ENCODE measurements at regions not wholly inside any gene's neighbourhood (a gene's known extent, or its start where the extent isn't known, plus 50 kb on each side); places are given as distances from the start of the nearest gene placed in this dataset.

DNA sequence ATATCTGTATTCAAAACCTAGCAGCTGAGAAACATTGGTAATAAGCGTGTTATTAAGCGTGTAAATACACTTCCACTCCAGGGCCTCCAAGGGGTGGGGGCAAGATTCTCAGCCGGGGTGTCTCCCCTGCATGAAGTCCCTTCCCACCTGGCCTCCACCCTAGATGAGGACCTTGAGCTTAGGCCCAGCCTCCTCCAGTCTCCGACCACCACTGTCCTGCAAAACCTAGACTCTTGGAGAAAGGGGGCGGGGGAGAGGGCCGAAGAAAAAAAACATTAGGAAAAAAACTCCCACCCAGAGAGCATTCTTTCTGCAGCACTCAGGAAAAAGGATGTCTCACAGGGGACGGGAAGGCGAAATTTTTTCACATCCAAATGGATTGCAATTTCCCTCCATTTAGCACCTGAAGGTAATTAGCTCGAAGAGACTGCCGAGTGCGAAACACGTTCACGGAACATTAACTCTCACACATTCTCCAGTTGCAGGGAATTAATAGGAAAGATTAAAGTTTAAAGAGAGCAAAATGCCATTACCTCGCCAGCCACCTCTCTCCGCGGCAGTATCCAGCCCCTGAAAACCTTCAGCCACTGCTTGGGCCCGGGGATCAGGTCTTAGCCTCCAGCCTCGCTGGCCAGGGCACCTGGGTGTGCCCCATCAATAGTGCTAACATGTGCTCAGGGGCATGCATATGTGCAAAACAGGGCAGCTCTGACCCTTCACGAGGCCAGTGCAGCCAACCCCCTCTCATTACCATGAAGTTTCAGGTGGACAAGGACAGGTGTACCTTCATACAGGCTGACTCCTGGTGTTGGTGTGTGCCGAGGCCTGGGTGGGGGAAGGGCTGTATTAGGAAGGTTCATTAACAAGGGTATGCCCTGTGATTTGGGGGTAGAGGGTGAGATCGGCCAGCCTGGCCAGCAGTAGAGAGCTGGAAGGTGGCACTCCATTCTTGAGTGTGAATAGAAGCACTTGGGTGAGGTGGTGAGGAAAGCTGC is 77.2 kb downstream of the HIF1AN start:
- no peak for DNase-seq (ENCODE audit: low read depth in 2 of 2)
- TF ChIP-seq, protein P1, sequence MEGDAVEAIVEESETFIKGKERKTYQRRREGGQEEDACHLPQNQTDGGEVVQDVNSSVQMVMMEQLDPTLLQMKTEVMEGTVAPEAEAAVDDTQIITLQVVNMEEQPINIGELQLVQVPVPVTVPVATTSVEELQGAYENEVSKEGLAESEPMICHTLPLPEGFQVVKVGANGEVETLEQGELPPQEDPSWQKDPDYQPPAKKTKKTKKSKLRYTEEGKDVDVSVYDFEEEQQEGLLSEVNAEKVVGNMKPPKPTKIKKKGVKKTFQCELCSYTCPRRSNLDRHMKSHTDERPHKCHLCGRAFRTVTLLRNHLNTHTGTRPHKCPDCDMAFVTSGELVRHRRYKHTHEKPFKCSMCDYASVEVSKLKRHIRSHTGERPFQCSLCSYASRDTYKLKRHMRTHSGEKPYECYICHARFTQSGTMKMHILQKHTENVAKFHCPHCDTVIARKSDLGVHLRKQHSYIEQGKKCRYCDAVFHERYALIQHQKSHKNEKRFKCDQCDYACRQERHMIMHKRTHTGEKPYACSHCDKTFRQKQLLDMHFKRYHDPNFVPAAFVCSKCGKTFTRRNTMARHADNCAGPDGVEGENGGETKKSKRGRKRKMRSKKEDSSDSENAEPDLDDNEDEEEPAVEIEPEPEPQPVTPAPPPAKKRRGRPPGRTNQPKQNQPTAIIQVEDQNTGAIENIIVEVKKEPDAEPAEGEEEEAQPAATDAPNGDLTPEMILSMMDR (IDR thresholded peaks at IDR 0.05; ENCODE audit: low read depth, low read length): no peak
- H3K4me3 ChIP-seq (replicated peaks in 1 of 2; ENCODE audit: low read depth in 2 of 2, low read length in 2 of 2): no peak overlapping the region

GRCh38 chr10:100613846-100614245 is 78.1 kb downstream of the HIF1AN start:
- no peak overlapping the region for H3K4me3 ChIP-seq (replicated peaks in 1 of 2; ENCODE audit: low read depth in 2 of 2, low read length in 2 of 2)
- no peak for DNase-seq (ENCODE audit: low read depth in 2 of 2)
- TF ChIP-seq, protein P1 (IDR thresholded peaks at IDR 0.05; ENCODE audit: low read depth, low read length): no peak

GRCh38 chr10:100614429-100615095 is 78.8 kb downstream of the HIF1AN start:
- no peak overlapping the region for H3K4me3 ChIP-seq (replicated peaks in 1 of 2; ENCODE audit: low read depth in 2 of 2, low read length in 2 of 2)
- TF ChIP-seq, protein P1 (IDR thresholded peaks at IDR 0.05; ENCODE audit: low read depth, low read length): no peak
- no peak for DNase-seq (ENCODE audit: low read depth in 2 of 2)

- no peak overlapping the region for H3K4me3 ChIP-seq (replicated peaks in 1 of 2; ENCODE audit: low read depth in 2 of 2, low read length in 2 of 2)
- DNase-seq (ENCODE audit: low read depth in 2 of 2): no peak
- TF ChIP-seq, protein P1 (IDR thresholded peaks at IDR 0.05; ENCODE audit: low read depth, low read length): no peak
Observed at GRCh38 chr10:100615241-100615640, 79.5 kb downstream of the HIF1AN start.

GRCh38 chr10:100615908-100616307 is 80.2 kb downstream of the HIF1AN start:
- TF ChIP-seq, protein P1 (IDR thresholded peaks at IDR 0.05; ENCODE audit: low read depth, low read length): no peak
- DNase-seq (ENCODE audit: low read depth in 2 of 2): no peak
- H3K4me3 ChIP-seq (replicated peaks in 1 of 2; ENCODE audit: low read depth in 2 of 2, low read length in 2 of 2): no peak overlapping the region

DNA sequence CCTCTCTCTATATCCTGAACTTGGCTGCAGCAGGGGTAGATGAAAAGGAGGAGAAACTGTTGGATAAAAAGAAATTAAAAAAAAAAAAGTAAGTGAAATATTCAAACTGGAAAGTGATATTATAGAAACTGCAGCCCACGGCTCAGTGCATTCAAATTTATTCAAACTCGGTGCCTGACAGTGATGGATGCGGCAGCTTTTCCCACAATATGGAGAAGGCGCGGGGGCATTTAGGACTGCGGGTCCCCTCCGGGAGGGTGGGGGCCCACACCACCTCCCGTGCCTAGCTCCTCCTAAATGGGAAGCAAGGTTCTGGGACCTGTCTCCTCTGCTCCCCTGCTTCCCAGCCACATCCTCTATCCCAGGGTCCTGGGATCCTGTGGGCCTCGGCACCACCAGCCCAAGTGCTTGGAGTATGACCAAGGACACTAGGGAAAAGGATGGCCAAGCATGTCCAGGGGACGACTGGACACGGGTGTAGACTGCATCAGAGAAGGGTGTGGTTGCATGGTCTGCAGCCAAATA is 82.4 kb downstream of the HIF1AN start:
- DNase-seq (ENCODE audit: low read depth in 2 of 2): no peak
- H3K4me3 ChIP-seq (replicated peaks in 1 of 2; ENCODE audit: low read depth in 2 of 2, low read length in 2 of 2): no peak overlapping the region
- TF ChIP-seq, protein P1 (IDR thresholded peaks at IDR 0.05; ENCODE audit: low read depth, low read length): no peak

Data from cardiac fibroblast (primary cell).